ENCODE measurements at regions not wholly inside any gene's neighbourhood (a gene's known extent, or its start where the extent isn't known, plus 50 kb on each side); places are given as distances from the start of the nearest gene placed in this dataset.
A peak's percentile ranks its signal among the peaks of the same experiment; 100 is the strongest.

DNA sequence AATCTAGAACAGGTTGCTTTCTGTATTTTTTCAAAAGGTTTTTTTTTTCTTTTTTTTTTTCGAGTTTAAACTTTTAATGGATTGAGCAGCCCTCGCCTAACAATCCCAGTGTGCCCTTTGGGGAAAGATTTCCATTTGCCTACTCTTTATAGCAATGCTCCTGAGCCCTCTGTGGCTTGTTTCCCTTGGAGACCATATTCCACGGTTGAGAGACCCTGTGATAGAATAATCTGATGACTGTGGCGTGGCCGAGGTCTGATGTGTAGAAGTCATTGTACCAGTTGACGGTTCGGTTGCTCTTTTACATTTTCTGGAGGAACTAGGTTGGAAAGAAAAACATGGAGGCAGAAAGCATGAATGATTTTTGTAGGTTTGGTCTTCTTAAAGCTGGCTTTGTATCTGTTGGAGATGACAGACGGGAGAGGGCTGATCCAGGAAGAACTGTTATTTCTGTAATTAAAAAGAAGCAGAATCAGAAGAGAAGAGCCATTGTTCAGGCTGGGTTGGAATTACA, 305.7 kb upstream of the NRIP1 start:
- Histone ChIP-seq H3K4me3 (ENCODE audit: low read length, poor library complexity, severe bottlenecking) (no peak overlapping the region), H3K27me3 (ENCODE audit: insufficient read depth, low read length, poor library complexity, severe bottlenecking) (no peaks in the 10 kb centered on the region), H3F3A (ENCODE audit: low read depth) (no peaks in the 10 kb centered on the region), H3K4me2 (ENCODE audit: low read depth, low read length, poor library complexity, severe bottlenecking) (no peak overlapping the region), H3K9me2 (replicated peaks; ENCODE audit: low read depth, low read length) (no peaks in the 10 kb centered on the region), H3K4me1 (ENCODE audit: insufficient read depth, low read length, poor library complexity, severe bottlenecking) (no peaks in the 10 kb centered on the region), H3K36me3 (ENCODE audit: insufficient read depth, low read length) (no peaks in the 10 kb centered on the region), H2AFZ (ENCODE audit: low read length) (peak overlapping the region; percentile 37; the same call in 1 of the 2 replicates), H3K9me3 (ENCODE audit: insufficient read depth, low read depth, low read length) (0 out of 2 replicates have a peak, but pooled peaks cover 5% of the 10 kb centered on the region), H3K79me2 (ENCODE audit: insufficient read depth, low read length) (no peaks in the 10 kb centered on the region), H3K9ac (ENCODE audit: low read depth, low read length, poor library complexity, severe bottlenecking) (no peak overlapping the region), H4K20me1 (ENCODE audit: insufficient read depth, low read length, poor library complexity, severe bottlenecking) (no peaks in the 10 kb centered on the region)
- TF ChIP-seq, protein P1, sequence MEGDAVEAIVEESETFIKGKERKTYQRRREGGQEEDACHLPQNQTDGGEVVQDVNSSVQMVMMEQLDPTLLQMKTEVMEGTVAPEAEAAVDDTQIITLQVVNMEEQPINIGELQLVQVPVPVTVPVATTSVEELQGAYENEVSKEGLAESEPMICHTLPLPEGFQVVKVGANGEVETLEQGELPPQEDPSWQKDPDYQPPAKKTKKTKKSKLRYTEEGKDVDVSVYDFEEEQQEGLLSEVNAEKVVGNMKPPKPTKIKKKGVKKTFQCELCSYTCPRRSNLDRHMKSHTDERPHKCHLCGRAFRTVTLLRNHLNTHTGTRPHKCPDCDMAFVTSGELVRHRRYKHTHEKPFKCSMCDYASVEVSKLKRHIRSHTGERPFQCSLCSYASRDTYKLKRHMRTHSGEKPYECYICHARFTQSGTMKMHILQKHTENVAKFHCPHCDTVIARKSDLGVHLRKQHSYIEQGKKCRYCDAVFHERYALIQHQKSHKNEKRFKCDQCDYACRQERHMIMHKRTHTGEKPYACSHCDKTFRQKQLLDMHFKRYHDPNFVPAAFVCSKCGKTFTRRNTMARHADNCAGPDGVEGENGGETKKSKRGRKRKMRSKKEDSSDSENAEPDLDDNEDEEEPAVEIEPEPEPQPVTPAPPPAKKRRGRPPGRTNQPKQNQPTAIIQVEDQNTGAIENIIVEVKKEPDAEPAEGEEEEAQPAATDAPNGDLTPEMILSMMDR (conservative IDR thresholded peaks at IDR 0.05; ENCODE audit: low read length) = no peak
- no peak for TF ChIP-seq EZH2phosphoT487 (IDR thresholded peaks at IDR 0.05; ENCODE audit: borderline replicate concordance)

DNA sequence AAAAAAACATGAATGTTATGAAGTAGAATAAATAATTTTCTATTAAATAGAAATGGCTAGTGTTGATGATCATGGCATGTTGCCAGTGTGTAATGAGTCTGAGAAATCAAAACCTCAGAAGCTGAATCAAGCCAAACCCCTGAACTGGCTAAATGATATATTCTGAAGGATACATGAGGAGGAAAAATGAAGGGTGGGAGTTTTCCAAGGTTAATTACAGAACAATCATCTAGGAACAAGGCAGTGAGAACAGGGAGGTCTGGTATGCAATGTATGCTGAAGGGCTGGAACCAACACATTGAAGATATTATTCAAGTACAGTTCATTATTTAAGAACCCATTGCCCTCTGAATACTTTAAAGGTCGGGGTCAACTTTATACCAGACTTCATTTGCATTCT, 309.1 kb upstream of the NRIP1 start:
- Histone ChIP-seq H4K20me1 (ENCODE audit: insufficient read depth, low read length, poor library complexity, severe bottlenecking) (no peaks in the 10 kb centered on the region), H3K36me3 (ENCODE audit: insufficient read depth, low read length) (no peaks in the 10 kb centered on the region), H3K79me2 (ENCODE audit: insufficient read depth, low read length) (no peaks in the 10 kb centered on the region), H3K4me1 (ENCODE audit: insufficient read depth, low read length, poor library complexity, severe bottlenecking) (no peaks in the 10 kb centered on the region), H3K4me2 (ENCODE audit: low read depth, low read length, poor library complexity, severe bottlenecking) (no peak overlapping the region), H3K9me3 (ENCODE audit: insufficient read depth, low read depth, low read length) (no peaks in the 10 kb centered on the region), H3K9ac (ENCODE audit: low read depth, low read length, poor library complexity, severe bottlenecking) (no peak overlapping the region), H2AFZ (ENCODE audit: low read length) (no peak overlapping the region), H3K27me3 (ENCODE audit: insufficient read depth, low read length, poor library complexity, severe bottlenecking) (no peaks in the 10 kb centered on the region), H3K4me3 (ENCODE audit: low read length, poor library complexity, severe bottlenecking) (no peak overlapping the region), H3F3A (ENCODE audit: low read depth) (no peaks in the 10 kb centered on the region), H3K9me2 (replicated peaks; ENCODE audit: low read depth, low read length) (no peaks in the 10 kb centered on the region)
- TF ChIP-seq, protein P1 (conservative IDR thresholded peaks at IDR 0.05; ENCODE audit: low read length) = no peak
- TF ChIP-seq EZH2phosphoT487 (IDR thresholded peaks at IDR 0.05; ENCODE audit: borderline replicate concordance) = no peak

DNA sequence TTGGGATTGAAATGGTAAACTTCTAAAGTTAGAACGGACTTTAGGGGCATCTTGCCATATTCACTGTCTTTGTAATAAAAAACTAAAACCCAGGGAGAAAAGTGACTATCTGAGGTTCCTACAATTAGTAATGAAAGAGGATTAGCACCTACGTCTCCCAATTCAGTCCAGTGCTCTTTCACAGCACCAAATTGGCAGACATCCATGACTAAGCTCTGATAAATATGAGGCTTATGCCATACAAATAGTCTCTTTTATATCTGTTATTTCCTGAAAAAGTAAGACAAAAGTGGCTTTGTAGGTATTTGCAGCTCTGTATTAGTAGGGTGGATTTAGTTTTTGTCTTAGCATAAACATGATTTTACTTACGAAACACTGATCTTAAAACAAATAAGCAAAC, 315.0 kb upstream of the NRIP1 start:
- Histone ChIP-seq H3K36me3 (ENCODE audit: insufficient read depth, low read length) (no peaks in the 10 kb centered on the region), H3K27me3 (ENCODE audit: insufficient read depth, low read length, poor library complexity, severe bottlenecking) (no peaks in the 10 kb centered on the region), H3K4me2 (ENCODE audit: low read depth, low read length, poor library complexity, severe bottlenecking) (no peak overlapping the region), H4K20me1 (ENCODE audit: insufficient read depth, low read length, poor library complexity, severe bottlenecking) (no peaks in the 10 kb centered on the region), H3K79me2 (ENCODE audit: insufficient read depth, low read length) (no peaks in the 10 kb centered on the region), H3F3A (ENCODE audit: low read depth) (no peaks in the 10 kb centered on the region), H3K4me3 (ENCODE audit: low read length, poor library complexity, severe bottlenecking) (no peak overlapping the region), H3K4me1 (ENCODE audit: insufficient read depth, low read length, poor library complexity, severe bottlenecking) (no peaks in the 10 kb centered on the region), H2AFZ (ENCODE audit: low read length) (no peak overlapping the region), H3K9me3 (ENCODE audit: insufficient read depth, low read depth, low read length) (no peaks in the 10 kb centered on the region), H3K9ac (ENCODE audit: low read depth, low read length, poor library complexity, severe bottlenecking) (no peak overlapping the region), H3K9me2 (replicated peaks; ENCODE audit: low read depth, low read length) (no peaks in the 10 kb centered on the region)
- TF ChIP-seq, protein P1 (conservative IDR thresholded peaks at IDR 0.05; ENCODE audit: low read length) = no peak
- TF ChIP-seq EZH2phosphoT487 (IDR thresholded peaks at IDR 0.05; ENCODE audit: borderline replicate concordance) = no peak
